LNCAP (cell line): ENCODE measurements at regions not wholly inside any gene's neighbourhood (a gene's known extent, or its start where the extent isn't known, plus 50 kb on each side); places are given as distances from the start of the nearest gene placed in this dataset.

Experiments used
- TF ChIP-seq, protein P1 (sequence below): fragments of 450-650 bp; IDR thresholded peaks from 2 replicates; pipeline ENCODE4 v1.5.1; 2017; ENCODE audit warnings: mild to moderate bottlenecking

DNA sequence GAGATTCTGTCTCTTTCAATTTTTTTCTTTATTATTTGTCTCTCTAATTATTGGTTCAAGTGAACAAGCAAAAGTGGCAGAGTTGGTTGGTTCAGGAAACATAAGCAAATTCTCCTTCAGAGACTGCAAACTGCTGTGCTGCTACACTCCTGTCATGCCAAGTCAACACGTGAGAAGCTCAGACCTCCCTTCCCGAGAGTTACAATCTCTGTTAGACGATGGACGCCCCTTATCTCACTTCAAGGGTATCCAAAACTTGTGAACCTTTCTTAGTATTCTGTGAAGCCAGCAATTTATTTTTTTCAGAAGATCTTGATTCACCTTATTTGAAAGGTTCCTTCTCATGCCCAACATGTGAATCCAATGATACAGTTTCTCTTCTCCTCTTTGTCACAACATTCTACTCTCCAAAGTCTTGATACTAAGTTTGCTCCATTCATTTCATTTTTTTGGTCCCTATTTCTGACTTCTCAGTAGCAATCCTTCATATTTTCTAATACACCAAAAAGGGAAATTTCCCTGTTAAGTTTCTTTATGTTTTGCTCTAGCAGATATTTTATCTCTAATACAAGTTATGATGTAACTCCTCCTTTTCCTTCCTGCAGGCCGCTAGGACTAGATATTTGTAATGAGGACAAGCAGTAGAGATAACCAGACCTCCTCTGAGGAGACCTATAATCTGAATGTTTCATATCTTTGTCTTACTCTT is 448.8 kb upstream of the CITED2 start:
- TF ChIP-seq, protein P1, sequence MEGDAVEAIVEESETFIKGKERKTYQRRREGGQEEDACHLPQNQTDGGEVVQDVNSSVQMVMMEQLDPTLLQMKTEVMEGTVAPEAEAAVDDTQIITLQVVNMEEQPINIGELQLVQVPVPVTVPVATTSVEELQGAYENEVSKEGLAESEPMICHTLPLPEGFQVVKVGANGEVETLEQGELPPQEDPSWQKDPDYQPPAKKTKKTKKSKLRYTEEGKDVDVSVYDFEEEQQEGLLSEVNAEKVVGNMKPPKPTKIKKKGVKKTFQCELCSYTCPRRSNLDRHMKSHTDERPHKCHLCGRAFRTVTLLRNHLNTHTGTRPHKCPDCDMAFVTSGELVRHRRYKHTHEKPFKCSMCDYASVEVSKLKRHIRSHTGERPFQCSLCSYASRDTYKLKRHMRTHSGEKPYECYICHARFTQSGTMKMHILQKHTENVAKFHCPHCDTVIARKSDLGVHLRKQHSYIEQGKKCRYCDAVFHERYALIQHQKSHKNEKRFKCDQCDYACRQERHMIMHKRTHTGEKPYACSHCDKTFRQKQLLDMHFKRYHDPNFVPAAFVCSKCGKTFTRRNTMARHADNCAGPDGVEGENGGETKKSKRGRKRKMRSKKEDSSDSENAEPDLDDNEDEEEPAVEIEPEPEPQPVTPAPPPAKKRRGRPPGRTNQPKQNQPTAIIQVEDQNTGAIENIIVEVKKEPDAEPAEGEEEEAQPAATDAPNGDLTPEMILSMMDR: no peak

DNA sequence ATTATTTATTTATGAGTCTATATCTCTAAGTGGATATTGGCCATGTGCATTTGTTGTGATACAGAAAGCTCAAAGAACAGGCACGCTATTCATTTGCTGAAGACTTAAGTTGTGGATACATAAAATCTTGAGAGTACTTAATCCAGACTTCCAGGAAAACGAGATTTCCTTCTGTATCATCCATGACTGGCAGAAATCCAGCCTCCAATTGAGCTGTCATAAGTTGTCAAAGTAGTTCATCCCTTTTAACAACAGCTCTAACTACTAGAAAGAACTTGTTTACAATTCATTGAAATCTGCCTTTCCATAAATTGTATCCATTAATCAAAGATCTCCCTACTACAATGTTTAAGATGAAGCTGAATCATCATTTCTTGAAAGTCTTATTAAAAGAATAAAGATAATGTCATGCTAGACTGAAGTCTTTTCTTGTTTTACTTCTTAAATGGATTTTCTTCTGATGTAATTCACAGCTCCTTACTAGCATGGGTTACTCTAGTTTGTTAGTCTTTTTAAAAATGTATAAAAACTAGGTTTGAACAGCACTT is 447.3 kb upstream of the CITED2 start:
- TF ChIP-seq, protein P1: no peak

DNA sequence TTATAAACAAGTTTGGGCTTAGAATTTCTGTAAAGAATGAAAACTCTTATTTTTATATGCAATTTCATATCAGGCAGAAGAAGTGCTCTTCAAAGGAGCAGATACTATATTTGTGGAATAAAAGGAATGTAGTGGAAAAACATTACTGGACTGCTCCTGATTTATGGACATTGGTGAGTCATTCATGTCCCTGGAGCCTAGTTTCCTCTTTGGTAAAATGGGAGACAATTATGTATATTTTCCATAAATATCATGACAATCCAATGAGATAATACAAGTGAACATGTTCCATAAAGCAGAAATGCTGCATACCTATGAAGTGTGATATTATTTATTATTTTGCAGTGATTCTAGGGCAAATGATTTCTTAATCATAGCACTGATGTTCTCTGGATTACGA is 445.8 kb upstream of the CITED2 start:
- TF ChIP-seq, protein P1: no peak

DNA sequence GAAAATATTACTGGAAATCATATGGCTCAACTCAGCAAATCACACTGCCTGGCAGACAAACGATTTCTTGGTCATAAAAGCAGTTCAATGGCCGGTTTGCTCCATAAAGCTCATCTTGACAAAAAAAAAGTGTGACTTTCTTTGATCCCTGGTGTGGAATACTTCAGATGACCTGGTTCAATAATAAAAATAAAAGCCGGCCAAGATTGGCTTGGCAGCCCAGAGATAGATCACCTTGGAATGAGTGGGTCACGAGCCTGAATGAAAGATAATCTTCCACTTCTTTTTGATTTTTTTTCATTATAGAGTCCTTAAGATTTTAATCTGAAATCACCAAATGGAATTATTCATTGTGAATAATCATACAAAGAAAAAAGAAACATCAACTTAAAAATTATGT is 445.3 kb upstream of the CITED2 start:
- TF ChIP-seq, protein P1: no peak

DNA sequence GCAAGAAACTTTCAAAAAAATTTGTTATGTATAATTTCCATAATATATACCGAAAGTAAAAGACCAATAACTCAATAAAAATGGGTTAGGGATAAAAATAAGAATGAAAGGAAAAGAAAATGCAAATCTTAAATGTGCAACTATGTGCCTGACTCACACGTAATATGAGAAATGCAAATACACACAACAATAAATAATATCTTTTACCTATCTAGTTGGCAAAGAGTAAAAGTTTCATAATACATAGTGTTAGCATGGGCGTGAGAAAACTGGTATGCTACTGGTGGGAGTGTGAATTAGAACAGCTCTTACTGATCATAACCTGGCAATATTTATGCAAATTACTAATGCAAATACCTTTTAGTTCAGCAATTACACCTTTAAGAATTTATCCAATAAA is 438.5 kb upstream of the CITED2 start:
- TF ChIP-seq, protein P1: no peak

DNA sequence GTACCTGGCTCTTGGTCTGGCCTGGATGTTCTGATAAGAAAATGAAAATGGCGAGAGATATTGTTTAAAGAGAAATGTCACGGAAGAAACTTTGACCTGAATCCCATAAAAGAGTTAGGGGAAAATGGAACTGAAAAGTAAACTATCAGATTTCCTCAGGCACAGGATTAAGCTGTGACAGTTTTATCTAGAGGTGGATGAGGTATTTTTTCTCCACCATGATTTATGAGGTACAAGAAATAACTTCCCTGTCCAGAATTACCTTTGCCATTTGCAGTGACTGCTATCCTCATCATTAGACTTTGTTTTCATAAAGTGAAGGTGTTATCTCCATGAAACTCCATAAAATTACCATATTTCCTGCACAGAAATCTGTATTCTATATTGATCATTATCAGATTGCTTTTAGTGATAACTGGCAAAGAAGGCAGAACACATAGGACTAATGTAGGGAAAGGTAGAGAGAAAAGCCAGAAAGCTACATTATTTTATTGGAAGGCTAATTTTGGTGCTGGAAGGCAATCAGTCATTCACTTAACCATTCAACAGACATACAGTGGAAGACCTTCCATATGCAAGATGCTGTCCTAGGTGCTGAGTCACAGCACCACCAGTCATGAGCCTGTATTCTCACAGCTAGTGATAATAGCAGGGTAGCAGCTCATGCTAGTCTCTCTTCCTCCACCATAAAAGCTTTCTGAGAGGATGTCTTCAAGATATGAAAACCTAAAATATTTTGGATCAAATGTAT is 427.3 kb upstream of the CITED2 start:
- TF ChIP-seq, protein P1: no peak

DNA sequence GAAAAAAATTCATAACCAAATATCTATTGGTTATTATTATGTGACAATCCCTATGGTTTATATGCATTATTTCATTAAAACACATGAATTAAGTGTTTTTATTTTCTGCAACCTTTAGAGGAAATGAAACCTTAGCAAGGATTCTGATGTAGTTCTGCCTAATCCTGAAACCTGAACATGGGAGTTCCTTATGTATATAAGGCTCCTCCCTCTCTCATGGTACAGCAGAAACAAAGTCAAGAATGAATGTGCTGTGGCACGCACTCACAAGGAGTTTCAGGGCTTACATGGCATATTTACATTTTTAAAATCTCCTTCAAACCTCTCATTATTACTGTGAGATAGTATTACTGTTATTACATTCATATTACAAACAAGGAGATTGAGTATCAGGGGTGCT is 426.4 kb upstream of the CITED2 start:
- TF ChIP-seq, protein P1: no peak
